ENCODE measurements at regions not wholly inside any gene's neighbourhood (a gene's known extent, or its start where the extent isn't known, plus 50 kb on each side); places are given as distances from the start of the nearest gene placed in this dataset.

DNA sequence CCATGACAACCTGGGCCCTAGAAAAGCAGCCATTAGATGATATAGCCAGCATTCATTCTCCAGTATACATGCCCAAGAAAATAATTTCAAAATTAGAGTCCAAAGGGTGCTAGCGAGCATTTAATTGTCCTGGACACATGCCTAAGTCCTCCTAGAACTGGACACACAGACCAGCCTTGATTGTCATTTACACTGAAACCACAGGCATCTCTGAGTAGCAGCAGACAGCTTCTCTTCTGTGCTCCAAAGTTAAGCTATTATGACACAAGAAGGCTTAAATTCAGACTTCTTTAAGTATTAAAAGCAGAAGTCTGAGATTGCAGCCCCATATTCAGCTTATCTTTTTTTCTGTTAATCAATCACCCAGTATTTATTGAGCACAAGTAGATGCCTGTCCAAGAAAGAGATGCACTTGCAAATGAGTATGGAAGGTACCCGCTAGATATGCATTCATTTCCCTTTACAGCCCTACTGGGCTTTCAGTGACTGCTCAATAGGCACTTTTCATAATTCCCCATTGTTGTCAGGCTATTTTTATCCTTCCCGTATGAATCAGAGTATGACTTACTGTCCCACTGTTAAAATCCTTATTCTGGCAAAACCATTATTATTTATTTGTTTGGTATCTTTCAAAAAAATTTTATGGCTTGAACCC, 374.1 kb downstream of the FBXW7 start:
- Histone ChIP-seq H3K27me3 (ENCODE audit: control insufficient read depth in 2 of 2, insufficient read depth in 1 of 2, low read length in 1 of 2) (no peaks in the 10 kb centered on the region), H3K27ac (ENCODE audit: low read depth in 1 of 2, low read length in 1 of 2) (no peak overlapping the region), H3K4me3 (ENCODE audit: low read length in 2 of 2) (no peak overlapping the region), H3K4me1 (ENCODE audit: control insufficient read depth in 2 of 2, insufficient read depth in 2 of 2, low read length in 2 of 2) (peaks cover 21 to 23% of the 10 kb centered on the region in 2 donors), H3K9me3 (ENCODE audit: control insufficient read depth in 2 of 2, insufficient read depth in 1 of 2, low read length in 1 of 2) (no peaks in the 10 kb centered on the region), H3K36me3 (ENCODE audit: control insufficient read depth in 2 of 2, insufficient read depth in 2 of 2, low read length in 1 of 2) (no peaks in the 10 kb centered on the region)
- WGBS, result 98% methylated on average over 3 of the region's 3 CpGs
- no peak for DNase-seq (ENCODE audit: low read depth in 6 of 9, low spot score in 9 of 9)

DNA sequence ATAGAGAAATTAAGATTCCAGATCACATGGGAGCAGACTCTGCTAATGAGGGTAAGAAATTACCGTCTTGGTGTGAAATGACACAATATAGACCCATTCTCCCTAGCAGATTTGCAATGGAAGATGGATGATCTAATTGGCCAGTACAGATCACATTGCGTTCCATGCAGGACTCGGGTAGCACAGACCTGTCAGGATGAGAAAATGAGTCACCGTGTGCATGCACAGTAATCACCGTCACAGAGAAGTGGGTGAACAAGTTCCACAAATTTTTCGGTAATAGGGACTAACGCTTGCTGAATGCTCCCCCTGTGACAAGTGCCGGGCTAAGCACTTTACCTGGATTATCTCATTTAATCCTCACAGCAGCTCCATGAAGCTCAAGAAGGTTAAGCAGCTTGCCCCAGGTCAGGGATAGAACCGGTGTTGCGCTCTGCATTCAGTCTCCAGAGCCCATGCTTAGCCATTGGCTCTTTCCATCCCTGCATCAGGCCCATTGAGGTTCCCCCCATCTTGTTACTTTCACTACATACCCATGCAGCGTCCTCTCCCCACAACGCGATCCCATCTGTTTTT, 375.6 kb downstream of the FBXW7 start:
- Histone ChIP-seq H3K4me1 (ENCODE audit: control insufficient read depth in 2 of 2, insufficient read depth in 2 of 2, low read length in 2 of 2) (peaks cover 28 to 38% of the 10 kb centered on the region in 2 donors), H3K4me3 (ENCODE audit: low read length in 2 of 2) (no peak overlapping the region), H3K36me3 (ENCODE audit: control insufficient read depth in 2 of 2, insufficient read depth in 2 of 2, low read length in 1 of 2) (no peaks in the 10 kb centered on the region), H3K9me3 (ENCODE audit: control insufficient read depth in 2 of 2, insufficient read depth in 1 of 2, low read length in 1 of 2) (peaks cover 0 to under 1% of the 10 kb centered on the region in 2 donors), H3K27ac (ENCODE audit: low read depth in 1 of 2, low read length in 1 of 2) (no peak overlapping the region), H3K27me3 (ENCODE audit: control insufficient read depth in 2 of 2, insufficient read depth in 1 of 2, low read length in 1 of 2) (no peaks in the 10 kb centered on the region)
- 93% methylated on average over 13 of the region's 13 CpGs for WGBS
- DNase-seq (ENCODE audit: low read depth in 6 of 9, low spot score in 9 of 9), result no peak

DNA sequence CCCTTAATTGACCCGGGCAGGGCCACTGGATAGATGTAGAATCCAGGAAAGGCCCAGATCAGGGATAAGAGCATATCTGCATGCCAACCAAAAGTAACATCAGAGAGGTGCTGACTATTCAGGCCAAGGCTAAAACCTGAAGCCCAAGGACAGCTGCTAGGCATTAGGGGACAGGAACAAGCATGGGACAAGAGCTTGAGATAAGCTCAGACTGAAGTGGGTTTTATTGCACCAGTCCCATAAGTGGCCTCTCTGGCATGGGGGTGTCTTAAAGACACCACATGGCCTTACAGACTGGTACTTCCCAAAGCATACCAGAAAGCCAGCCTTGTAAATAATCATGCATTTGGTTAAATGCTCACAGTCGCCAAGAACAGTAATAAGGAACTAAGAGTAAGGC, 376.1 kb downstream of the FBXW7 start:
- peaks cover 32 to 44% of the 10 kb centered on the region in 2 donors for H3K4me1 ChIP-seq (ENCODE audit: control insufficient read depth in 2 of 2, insufficient read depth in 2 of 2, low read length in 2 of 2)
- 94% methylated on average over 2 of the region's 2 CpGs for WGBS
- DNase-seq (ENCODE audit: low read depth in 6 of 9, low spot score in 9 of 9), result no peak
- H3K27ac ChIP-seq (ENCODE audit: low read depth in 1 of 2, low read length in 1 of 2), result no peak overlapping the region
- peaks cover 0 to 6% of the 10 kb centered on the region in 2 donors for H3K9me3 ChIP-seq (ENCODE audit: control insufficient read depth in 2 of 2, insufficient read depth in 1 of 2, low read length in 1 of 2)
- no peak overlapping the region for H3K4me3 ChIP-seq (ENCODE audit: low read length in 2 of 2)
- no peaks in the 10 kb centered on the region for H3K27me3 ChIP-seq (ENCODE audit: control insufficient read depth in 2 of 2, insufficient read depth in 1 of 2, low read length in 1 of 2)
- no peaks in the 10 kb centered on the region for H3K36me3 ChIP-seq (ENCODE audit: control insufficient read depth in 2 of 2, insufficient read depth in 2 of 2, low read length in 1 of 2)

DNA sequence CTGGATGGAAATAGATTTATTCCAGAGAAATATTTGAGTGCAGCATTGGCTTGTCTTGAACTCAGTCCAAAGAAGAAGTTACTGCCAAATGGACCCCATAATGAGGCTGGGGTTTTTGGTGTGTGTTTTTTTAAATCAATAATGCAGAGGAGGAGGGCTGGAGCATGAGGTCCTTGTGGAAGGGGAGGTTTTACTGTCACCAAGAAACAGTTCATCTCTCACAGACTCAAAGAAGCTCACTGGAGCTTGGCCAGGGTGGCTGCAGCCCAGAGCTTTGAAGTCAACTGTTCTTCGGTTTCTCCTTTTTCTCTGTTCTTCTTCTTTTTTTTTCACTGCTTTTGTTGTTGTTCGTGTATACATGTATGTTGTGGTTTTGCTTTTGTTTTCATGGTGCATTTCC, 377.7 kb downstream of the FBXW7 start:
- no peaks in the 10 kb centered on the region for H3K36me3 ChIP-seq (ENCODE audit: control insufficient read depth in 2 of 2, insufficient read depth in 2 of 2, low read length in 1 of 2)
- H3K27me3 ChIP-seq (ENCODE audit: control insufficient read depth in 2 of 2, insufficient read depth in 1 of 2, low read length in 1 of 2), result no peaks in the 10 kb centered on the region
- no peak overlapping the region for H3K27ac ChIP-seq (ENCODE audit: low read depth in 1 of 2, low read length in 1 of 2)
- H3K4me1 ChIP-seq (ENCODE audit: control insufficient read depth in 2 of 2, insufficient read depth in 2 of 2, low read length in 2 of 2), result peaks cover 42 to 56% of the 10 kb centered on the region in 2 donors
- DNase-seq (ENCODE audit: low read depth in 6 of 9, low spot score in 9 of 9), result no peak
- peaks cover 0 to 6% of the 10 kb centered on the region in 2 donors for H3K9me3 ChIP-seq (ENCODE audit: control insufficient read depth in 2 of 2, insufficient read depth in 1 of 2, low read length in 1 of 2)
- 2% methylated on average over 2 of the region's 2 CpGs for WGBS
- no peak overlapping the region for H3K4me3 ChIP-seq (ENCODE audit: low read length in 2 of 2)

DNA sequence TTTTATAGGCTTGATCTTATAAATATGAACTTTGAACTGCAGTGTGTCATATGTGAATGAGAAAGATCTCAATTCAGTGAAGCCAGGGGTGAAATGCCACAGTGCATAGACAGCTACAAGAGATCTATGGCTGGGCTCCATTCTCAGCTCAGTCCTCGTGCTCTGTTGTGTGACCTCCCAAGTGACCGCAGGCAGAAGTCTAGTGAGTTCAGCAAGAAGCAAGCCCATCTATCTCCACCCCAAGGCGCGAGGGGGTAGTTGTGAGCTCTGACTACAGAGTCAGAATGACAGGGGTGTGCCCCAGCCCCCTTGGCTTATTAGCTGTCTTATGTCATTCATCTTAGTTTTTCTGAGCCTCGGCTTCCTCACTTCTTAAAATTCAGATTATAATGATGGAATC, 378.3 kb downstream of the FBXW7 start:
- H3K4me1 ChIP-seq (ENCODE audit: control insufficient read depth in 2 of 2, insufficient read depth in 2 of 2, low read length in 2 of 2), result peaks cover 42 to 56% of the 10 kb centered on the region in 2 donors
- no peak overlapping the region for H3K4me3 ChIP-seq (ENCODE audit: low read length in 2 of 2)
- H3K27ac ChIP-seq (ENCODE audit: low read depth in 1 of 2, low read length in 1 of 2), result no peak overlapping the region
- 96% methylated on average over 5 of the region's 5 CpGs for WGBS
- no peaks in the 10 kb centered on the region for H3K36me3 ChIP-seq (ENCODE audit: control insufficient read depth in 2 of 2, insufficient read depth in 2 of 2, low read length in 1 of 2)
- peaks cover 0 to 6% of the 10 kb centered on the region in 2 donors for H3K9me3 ChIP-seq (ENCODE audit: control insufficient read depth in 2 of 2, insufficient read depth in 1 of 2, low read length in 1 of 2)
- no peak for DNase-seq (ENCODE audit: low read depth in 6 of 9, low spot score in 9 of 9)
- H3K27me3 ChIP-seq (ENCODE audit: control insufficient read depth in 2 of 2, insufficient read depth in 1 of 2, low read length in 1 of 2), result no peaks in the 10 kb centered on the region

DNA sequence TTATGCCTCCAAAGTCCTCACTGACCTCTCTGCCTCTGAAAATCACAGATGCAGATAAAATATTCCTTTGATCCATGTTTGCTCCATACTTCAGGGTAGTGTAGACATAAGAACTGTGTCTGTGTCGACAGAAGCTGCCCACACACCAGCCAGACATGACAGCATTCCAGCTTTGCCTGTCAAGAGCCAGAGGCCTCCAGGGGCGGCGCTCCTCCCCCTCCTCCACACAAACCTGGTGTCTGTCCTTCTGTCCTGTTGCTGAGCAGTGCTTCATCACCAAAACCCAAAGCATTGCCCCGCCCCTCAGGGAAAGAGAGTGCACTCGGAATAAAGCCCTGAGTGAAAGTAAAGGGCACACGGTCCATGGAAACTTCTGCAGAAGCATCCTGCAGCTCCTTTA, 379.4 kb downstream of the FBXW7 start:
- Histone ChIP-seq H3K9me3 (ENCODE audit: control insufficient read depth in 2 of 2, insufficient read depth in 1 of 2, low read length in 1 of 2) (peaks cover 0 to 6% of the 10 kb centered on the region in 2 donors), H3K4me1 (ENCODE audit: control insufficient read depth in 2 of 2, insufficient read depth in 2 of 2, low read length in 2 of 2) (peaks cover 42 to 64% of the 10 kb centered on the region in 2 donors), H3K27ac (ENCODE audit: low read depth in 1 of 2, low read length in 1 of 2) (peak overlapping the region in 1 of 2 donors; percentile 21), H3K36me3 (ENCODE audit: control insufficient read depth in 2 of 2, insufficient read depth in 2 of 2, low read length in 1 of 2) (no peaks in the 10 kb centered on the region), H3K4me3 (ENCODE audit: low read length in 2 of 2) (no peak overlapping the region), H3K27me3 (ENCODE audit: control insufficient read depth in 2 of 2, insufficient read depth in 1 of 2, low read length in 1 of 2) (no peaks in the 10 kb centered on the region)
- no peak for DNase-seq (ENCODE audit: low read depth in 6 of 9, low spot score in 9 of 9)
- WGBS, result 95% methylated on average over 6 of the region's 6 CpGs

DNA sequence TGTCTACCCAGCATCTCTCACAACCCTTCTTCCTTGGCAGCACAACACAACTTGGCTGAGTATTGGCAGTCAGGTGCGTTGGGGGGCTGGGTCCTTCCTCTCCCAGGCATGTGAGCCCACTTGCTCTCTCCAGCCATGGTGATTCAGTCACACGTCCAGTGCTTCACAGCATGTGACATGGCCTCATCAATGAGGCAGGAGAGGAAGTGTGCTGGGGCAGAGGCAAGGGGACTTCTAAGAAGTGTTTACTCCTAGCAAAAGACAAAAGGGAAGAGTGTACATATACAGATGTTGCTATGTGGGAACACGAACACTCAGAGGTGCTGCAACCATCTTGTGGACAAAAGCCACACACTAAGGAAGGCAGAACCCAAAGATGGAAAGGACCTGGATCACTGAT, 380.8 kb downstream of the FBXW7 start:
- 67% methylated on average over 3 of the region's 3 CpGs for WGBS
- no peak overlapping the region for H3K4me3 ChIP-seq (ENCODE audit: low read length in 2 of 2)
- no peak for DNase-seq (ENCODE audit: low read depth in 6 of 9, low spot score in 9 of 9)

DNA sequence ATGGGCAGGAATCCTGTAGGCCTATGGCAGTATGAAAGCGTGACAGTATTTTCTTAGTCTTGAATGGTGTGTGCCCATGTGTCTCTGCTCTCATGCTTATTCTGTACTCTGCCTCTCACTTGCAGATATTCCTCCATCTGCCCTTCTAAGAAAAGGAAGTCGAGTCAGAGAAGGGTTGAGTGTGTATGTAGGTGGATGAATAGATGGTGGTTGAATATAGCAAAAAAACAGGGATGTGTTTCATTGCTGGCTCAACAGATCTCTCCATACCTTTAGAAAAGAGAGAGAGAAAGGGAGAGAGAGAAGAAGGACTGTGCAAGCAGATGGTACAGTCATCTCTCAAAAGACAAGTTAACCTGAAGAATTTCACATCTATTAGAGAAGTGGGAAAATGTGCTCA, 381.5 kb downstream of the FBXW7 start:
- DNase-seq (ENCODE audit: low read depth in 6 of 9, low spot score in 9 of 9), result no peak
- Histone ChIP-seq H3K9me3 (ENCODE audit: control insufficient read depth in 2 of 2, insufficient read depth in 1 of 2, low read length in 1 of 2) (peaks cover 0 to 10% of the 10 kb centered on the region in 2 donors), H3K27ac (ENCODE audit: low read depth in 1 of 2, low read length in 1 of 2) (peak overlapping the region; percentile 36 to 58), H3K4me3 (ENCODE audit: low read length in 2 of 2) (no peak overlapping the region), H3K36me3 (ENCODE audit: control insufficient read depth in 2 of 2, insufficient read depth in 2 of 2, low read length in 1 of 2) (no peaks in the 10 kb centered on the region), H3K4me1 (ENCODE audit: control insufficient read depth in 2 of 2, insufficient read depth in 2 of 2, low read length in 2 of 2) (peaks cover 55 to 84% of the 10 kb centered on the region in 2 donors), H3K27me3 (ENCODE audit: control insufficient read depth in 2 of 2, insufficient read depth in 1 of 2, low read length in 1 of 2) (no peaks in the 10 kb centered on the region)
- WGBS, result 89% methylated on average over 2 of the region's 2 CpGs

More for the DNA sequence above, 380.8 kb downstream of the FBXW7 start:
- Histone ChIP-seq H3K4me1 (ENCODE audit: control insufficient read depth in 2 of 2, insufficient read depth in 2 of 2, low read length in 2 of 2) (peaks cover 49 to 78% of the 10 kb centered on the region in 2 donors), H3K27me3 (ENCODE audit: control insufficient read depth in 2 of 2, insufficient read depth in 1 of 2, low read length in 1 of 2) (no peaks in the 10 kb centered on the region), H3K9me3 (ENCODE audit: control insufficient read depth in 2 of 2, insufficient read depth in 1 of 2, low read length in 1 of 2) (peaks cover 0 to 10% of the 10 kb centered on the region in 2 donors), H3K27ac (ENCODE audit: low read depth in 1 of 2, low read length in 1 of 2) (peak overlapping the region in 1 of 2 donors; percentile 58), H3K36me3 (ENCODE audit: control insufficient read depth in 2 of 2, insufficient read depth in 2 of 2, low read length in 1 of 2) (no peaks in the 10 kb centered on the region)

DNA sequence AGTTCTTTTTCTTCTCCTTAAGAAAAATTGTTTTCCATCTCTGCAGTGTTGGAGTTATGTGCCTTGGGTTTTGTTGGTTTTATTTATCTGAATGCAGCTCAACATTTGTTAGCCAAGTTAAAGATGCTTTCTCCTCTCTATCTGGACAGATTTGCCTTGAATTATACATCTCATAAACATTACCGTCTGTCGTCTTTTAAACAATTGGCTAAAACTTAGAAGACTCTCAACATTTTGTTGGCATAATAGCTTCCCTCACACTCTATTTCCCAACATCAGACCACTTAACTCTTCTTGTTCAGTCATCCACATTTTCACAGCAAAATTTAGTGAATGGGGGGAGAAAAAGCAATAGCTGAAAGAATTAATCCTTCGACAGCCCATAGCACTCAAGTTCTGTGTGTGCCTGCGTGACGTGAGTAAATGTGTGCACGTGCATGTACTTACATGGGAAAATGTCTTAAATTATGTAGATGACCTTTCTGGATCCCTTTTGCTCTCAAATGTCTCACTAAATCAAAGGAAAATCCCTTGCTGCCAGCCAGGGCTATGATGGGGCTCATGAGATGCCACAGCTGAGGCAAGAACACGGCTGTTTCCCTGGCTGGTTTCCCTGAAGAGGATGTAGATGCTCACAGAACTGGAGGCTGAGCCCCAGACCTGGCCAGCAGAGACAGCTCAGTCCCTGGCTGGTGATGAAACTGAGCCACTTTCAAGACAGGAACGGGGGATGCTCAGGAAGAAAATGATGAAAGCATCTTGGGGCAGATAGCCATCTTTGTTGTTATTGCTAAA, 382.2 kb downstream of the FBXW7 start:
- peak overlapping the region in 1 of 2 donors; percentile 58 for H3K27ac ChIP-seq (ENCODE audit: low read depth in 1 of 2, low read length in 1 of 2)
- H3K4me3 ChIP-seq (ENCODE audit: low read length in 2 of 2), result no peak overlapping the region
- no peaks in the 10 kb centered on the region for H3K27me3 ChIP-seq (ENCODE audit: control insufficient read depth in 2 of 2, insufficient read depth in 1 of 2, low read length in 1 of 2)
- H3K36me3 ChIP-seq (ENCODE audit: control insufficient read depth in 2 of 2, insufficient read depth in 2 of 2, low read length in 1 of 2), result no peaks in the 10 kb centered on the region
- no peak for DNase-seq (ENCODE audit: low read depth in 6 of 9, low spot score in 9 of 9)
- H3K4me1 ChIP-seq (ENCODE audit: control insufficient read depth in 2 of 2, insufficient read depth in 2 of 2, low read length in 2 of 2), result peaks cover 57 to 85% of the 10 kb centered on the region in 2 donors
- 88% methylated on average over 8 of the region's 8 CpGs for WGBS
- peaks cover 0 to 10% of the 10 kb centered on the region in 2 donors for H3K9me3 ChIP-seq (ENCODE audit: control insufficient read depth in 2 of 2, insufficient read depth in 1 of 2, low read length in 1 of 2)

Data from thymus (tissue), 11 donors.